ENCODE measurements at regions not wholly inside any gene's neighbourhood (a gene's known extent, or its start where the extent isn't known, plus 50 kb on each side); places are given as distances from the start of the nearest gene placed in this dataset.

GRCh38 chr15:39479911-39480310, 101.0 kb upstream of the THBS1 start:
- no peak for TF ChIP-seq GATA2 (IDR thresholded peaks at IDR 0.05; ENCODE audit: low read depth, low read length)
- TF ChIP-seq GATA3 (IDR thresholded peaks at IDR 0.05; ENCODE audit: low read depth, low read length), result no peak

Data from SH-SY5Y (cell line).